HepG2 (cell line): ENCODE measurements at regions not wholly inside any gene's neighbourhood (a gene's known extent, or its start where the extent isn't known, plus 50 kb on each side); places are given as distances from the start of the nearest gene placed in this dataset.

Experiments
- ATAC-seq: fragments of 200-7000 bp; cut with Tn5 transposase; 3 replicates; pipeline ENCODE4 v1.9.1; 2020; ENCODE audit warnings: mild to moderate bottlenecking, moderate library complexity
- BruUV-seq: library from RNA; stranded (reverse); fragments of 400-500 nt; replicated peaks from 2 replicates; lab custom pipeline; 2021; lab: Mats Ljungman, UMichigan
- CTCF ChIA-PET: fragments of 300-600 bp; formaldehyde crosslinking; extraction: SDS; loops from one replicate; lab custom pipeline; 2021; ENCODE audit warnings: low total read pairs, inconsistent platforms, low intra/inter-chr PET ratio; lab: Yijun Ruan, JAX
- POLR2A ChIA-PET: fragments of 350-600 bp; sonication (Branson Sonifier 250); formaldehyde crosslinking; loops from one replicate; lab custom pipeline; 2020; ENCODE audit warnings: antibody characterized with exemption, inconsistent platforms; lab: Yijun Ruan, JAX
- DNase-seq: peaks from one replicate; pipeline ENCODE4 v3.0.0-alpha.2; 2015; ENCODE audit warnings: low spot score
- FAIRE-seq: peaks from 3 replicates; lab custom pipeline; 2011; peaks lifted over from hg19 to GRCh38; lab: Jason Lieb, UNC
- H2AFZ ChIP-seq: one replicate; pipeline ENCODE4 v1.6.1; 2011; ENCODE audit warnings: low read length, inconsistent platforms
- H3K27ac ChIP-seq: fragments of 300-600 bp; 3 replicates; pipeline ENCODE4 v1.8.0; 2011; ENCODE audit warnings: mixed run types, mild to moderate bottlenecking, mixed read lengths, low read length, inconsistent platforms; ENCODE audit not compliant: insufficient read depth; ENCODE audit errors: extremely low read length
- H3K27me3 ChIP-seq, 2 experiments: fragments of 200-600 bp in 1 of 2; 2 replicates in 1 of 2; 3 replicates in 1 of 2; pipeline versions ENCODE4 v1.6.0 to v1.8.0; 2011; ENCODE audit warnings: low read length in 2 of 2, mild to moderate bottlenecking in 2 of 2, moderate library complexity in 2 of 2, inconsistent platforms in 1 of 2; ENCODE audit not compliant: insufficient read depth in 2 of 2, control insufficient read depth in 1 of 2
- H3K36me3 ChIP-seq, 2 experiments: fragments of 200-600 bp in 1 of 2; replicated peaks in 1 of 2; 2 replicates in 1 of 2; 3 replicates in 1 of 2; pipeline versions ENCODE4 v1.5.1 to v1.8.0; 2011; ENCODE audit warnings: low read length in 2 of 2, inconsistent platforms in 1 of 2; ENCODE audit not compliant: insufficient read depth in 2 of 2, control insufficient read depth in 1 of 2
- H3K4me1 ChIP-seq: 2 replicates; pipeline ENCODE4 v1.5.1; 2012; ENCODE audit warnings: low read length, inconsistent platforms; ENCODE audit not compliant: insufficient read depth
- H3K4me2 ChIP-seq: 2 replicates; pipeline ENCODE4 v1.6.0; 2011; ENCODE audit warnings: low read depth, low read length, inconsistent platforms
- H3K4me3 ChIP-seq, 3 experiments: fragments of 200-600 bp in 1 of 3; sonication (generic), shearing (Covaris generic) in 1 of 3; replicated peaks in 1 of 3; 2 replicates each; pipeline ENCODE4 v1.5.1; 2011 to 2016; ENCODE audit warnings: low read length in 3 of 3, inconsistent platforms in 2 of 3, low read depth in 2 of 3, mild to moderate bottlenecking in 2 of 3, control low read depth in 1 of 3, mixed read lengths in 1 of 3; ENCODE audit not compliant: insufficient read depth in 1 of 3
- H3K79me2 ChIP-seq: one replicate; pipeline ENCODE4 v1.6.1; 2011; ENCODE audit warnings: low read length, inconsistent platforms; ENCODE audit not compliant: insufficient read depth
- H3K9ac ChIP-seq: 2 replicates; pipeline ENCODE4 v1.6.0; 2011; ENCODE audit warnings: mild to moderate bottlenecking, low read depth, low read length, inconsistent platforms; ENCODE audit not compliant: insufficient read depth
- H3K9me3 ChIP-seq: 2 replicates; pipeline ENCODE4 v1.5.1; 2012; ENCODE audit warnings: mild to moderate bottlenecking, low read length
- H4K20me1 ChIP-seq: 2 replicates; pipeline ENCODE4 v1.6.0; 2011; ENCODE audit warnings: inconsistent platforms, mild to moderate bottlenecking, low read length, moderate library complexity; ENCODE audit not compliant: insufficient read depth
- HOXD1 ChIP-seq: sonication (generic); formaldehyde crosslinking; IDR thresholded peaks from 2 replicates; pipeline ENCODE4 v1.5.0; 2020; ENCODE audit warnings: missing genetic modification reagents
- MTA3 ChIP-seq: sonication (generic); formaldehyde crosslinking; IDR thresholded peaks from 2 replicates; pipeline ENCODE4 v1.4.0; 2020; ENCODE audit warnings: missing genetic modification reagents
- NCOA1 ChIP-seq: sonication (generic); formaldehyde crosslinking; IDR thresholded peaks from 2 replicates; pipeline ENCODE4 v1.9.0; 2021; ENCODE audit warnings: missing genetic modification reagents
- NFIB ChIP-seq: sonication (generic); formaldehyde crosslinking; IDR thresholded peaks from 2 replicates; pipeline ENCODE4 v1.9.0; 2021; ENCODE audit warnings: missing genetic modification reagents, mild to moderate bottlenecking, borderline replicate concordance
- RBFOX2 ChIP-seq: fragments of 200-400 bp; formaldehyde crosslinking; IDR thresholded peaks from 2 replicates; pipeline ENCODE4 v1.6.1; 2017; ENCODE audit warnings: low read depth, mild to moderate bottlenecking, low read length
- RBM22 ChIP-seq: fragments of 200-400 bp; formaldehyde crosslinking; optimal IDR thresholded peaks from 2 replicates; pipeline ENCODE3; 2017; ENCODE audit warnings: mild to moderate bottlenecking, low read length, moderate library complexity
- REST ChIP-seq, 2 experiments: IDR thresholded peaks; 2 replicates each; pipeline ENCODE4 v1.6.1; 2011 to 2012; ENCODE audit warnings: low read length in 2 of 2, borderline replicate concordance in 1 of 2, low read depth in 1 of 2, mild to moderate bottlenecking in 1 of 2, moderate library complexity in 1 of 2
- TAF15 ChIP-seq: fragments of 200-400 bp; formaldehyde crosslinking; IDR thresholded peaks from one replicate; pipeline ENCODE4 v1.6.1; 2018; ENCODE audit warnings: mild to moderate bottlenecking, low read depth, low read length; ENCODE audit not compliant: poor library complexity, severe bottlenecking
- ZEB1 ChIP-seq: IDR thresholded peaks from 2 replicates; pipeline ENCODE4 v1.6.1; 2012; ENCODE audit warnings: mild to moderate bottlenecking, low read depth, inconsistent platforms; ENCODE audit not compliant: insufficient replicate concordance
- ZNF20 ChIP-seq: sonication (generic); formaldehyde crosslinking; IDR thresholded peaks from 2 replicates; pipeline ENCODE4 v1.4.0; 2020; ENCODE audit warnings: mild to moderate bottlenecking, moderate library complexity, missing genetic modification reagents
- WGBS: methylation state at CpG from one replicate; pipeline ENCODE4 v1.1.6; 2017; ENCODE audit warnings: low lambda C conversion rate; 5-methylcytosine and 5-hydroxymethylcytosine counted together
- in situ Hi-C: cut with HindIII; loops from 2 replicates; pipeline ENCODE4 v1.10.0; 2017; ENCODE audit warnings: low pct_unique_long_range_greater_than_20kb; ENCODE audit not compliant: extremely low pct_ligation_motif_present
- intact Hi-C: fragments of 100-400 bp; cut with micrococcal nuclease; formaldehyde crosslinking; loops from one replicate; pipeline ENCODE4 v1.10.0; 2022; ENCODE audit not compliant: unreplicated experiment
- TF ChIP-seq, protein P1 (sequence below): sonication (generic); formaldehyde crosslinking; IDR thresholded peaks from 2 replicates; pipeline ENCODE4 v1.5.0; 2020; ENCODE audit warnings: missing genetic modification reagents
- TF ChIP-seq, protein P2 (sequence below): sonication (generic); formaldehyde crosslinking; IDR thresholded peaks from 2 replicates; pipeline ENCODE4 v1.5.1; 2020; ENCODE audit warnings: mild to moderate bottlenecking, moderate library complexity, missing genetic modification reagents
- TF ChIP-seq, protein P3 (sequence below): sonication (generic); formaldehyde crosslinking; IDR thresholded peaks from 2 replicates; pipeline ENCODE4 v1.4.0; 2020; ENCODE audit warnings: mild to moderate bottlenecking, missing genetic modification reagents, borderline replicate concordance

DNA sequence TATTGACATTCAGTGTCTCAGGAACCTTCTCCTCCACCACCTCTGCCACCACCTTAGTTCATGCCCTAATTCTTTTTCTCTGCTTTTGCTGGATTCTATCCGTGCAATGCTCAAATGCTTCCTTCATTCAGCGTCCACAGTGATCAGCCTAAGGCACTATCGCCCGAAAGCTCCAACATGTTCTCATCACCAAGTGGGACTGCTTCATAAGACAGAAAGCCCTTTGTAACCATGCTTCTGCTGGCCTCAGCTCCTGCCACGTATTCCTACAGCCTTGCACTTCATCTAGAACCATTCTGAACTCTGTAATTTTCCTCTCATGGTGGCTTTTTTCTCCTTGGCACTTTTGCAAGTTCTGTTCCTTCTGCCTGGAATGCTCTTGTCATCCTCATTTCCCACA lies 222.9 kb downstream of the HNMT start:
- H3K27me3 ChIP-seq = no peaks in the 10 kb centered on the region
- no peak overlapping the region for H3K9ac ChIP-seq
- TF ChIP-seq, protein P1, sequence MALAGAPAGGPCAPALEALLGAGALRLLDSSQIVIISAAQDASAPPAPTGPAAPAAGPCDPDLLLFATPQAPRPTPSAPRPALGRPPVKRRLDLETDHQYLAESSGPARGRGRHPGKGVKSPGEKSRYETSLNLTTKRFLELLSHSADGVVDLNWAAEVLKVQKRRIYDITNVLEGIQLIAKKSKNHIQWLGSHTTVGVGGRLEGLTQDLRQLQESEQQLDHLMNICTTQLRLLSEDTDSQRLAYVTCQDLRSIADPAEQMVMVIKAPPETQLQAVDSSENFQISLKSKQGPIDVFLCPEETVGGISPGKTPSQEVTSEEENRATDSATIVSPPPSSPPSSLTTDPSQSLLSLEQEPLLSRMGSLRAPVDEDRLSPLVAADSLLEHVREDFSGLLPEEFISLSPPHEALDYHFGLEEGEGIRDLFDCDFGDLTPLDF = no peak
- TF ChIP-seq, protein P2, sequence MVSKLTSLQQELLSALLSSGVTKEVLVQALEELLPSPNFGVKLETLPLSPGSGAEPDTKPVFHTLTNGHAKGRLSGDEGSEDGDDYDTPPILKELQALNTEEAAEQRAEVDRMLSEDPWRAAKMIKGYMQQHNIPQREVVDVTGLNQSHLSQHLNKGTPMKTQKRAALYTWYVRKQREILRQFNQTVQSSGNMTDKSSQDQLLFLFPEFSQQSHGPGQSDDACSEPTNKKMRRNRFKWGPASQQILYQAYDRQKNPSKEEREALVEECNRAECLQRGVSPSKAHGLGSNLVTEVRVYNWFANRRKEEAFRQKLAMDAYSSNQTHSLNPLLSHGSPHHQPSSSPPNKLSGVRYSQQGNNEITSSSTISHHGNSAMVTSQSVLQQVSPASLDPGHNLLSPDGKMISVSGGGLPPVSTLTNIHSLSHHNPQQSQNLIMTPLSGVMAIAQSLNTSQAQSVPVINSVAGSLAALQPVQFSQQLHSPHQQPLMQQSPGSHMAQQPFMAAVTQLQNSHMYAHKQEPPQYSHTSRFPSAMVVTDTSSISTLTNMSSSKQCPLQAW (CRISPR knock-in tag) = no peak
- no peak for TF ChIP-seq MTA3 (CRISPR knock-in tag)
- no peak for TF ChIP-seq NFIB (CRISPR knock-in tag)
- no peak for TF ChIP-seq TAF15
- TF ChIP-seq HOXD1 = no peak
- TF ChIP-seq ZNF20 (CRISPR knock-in tag) = no peak
- TF ChIP-seq RBFOX2 = no peak
- TF ChIP-seq, protein P3, sequence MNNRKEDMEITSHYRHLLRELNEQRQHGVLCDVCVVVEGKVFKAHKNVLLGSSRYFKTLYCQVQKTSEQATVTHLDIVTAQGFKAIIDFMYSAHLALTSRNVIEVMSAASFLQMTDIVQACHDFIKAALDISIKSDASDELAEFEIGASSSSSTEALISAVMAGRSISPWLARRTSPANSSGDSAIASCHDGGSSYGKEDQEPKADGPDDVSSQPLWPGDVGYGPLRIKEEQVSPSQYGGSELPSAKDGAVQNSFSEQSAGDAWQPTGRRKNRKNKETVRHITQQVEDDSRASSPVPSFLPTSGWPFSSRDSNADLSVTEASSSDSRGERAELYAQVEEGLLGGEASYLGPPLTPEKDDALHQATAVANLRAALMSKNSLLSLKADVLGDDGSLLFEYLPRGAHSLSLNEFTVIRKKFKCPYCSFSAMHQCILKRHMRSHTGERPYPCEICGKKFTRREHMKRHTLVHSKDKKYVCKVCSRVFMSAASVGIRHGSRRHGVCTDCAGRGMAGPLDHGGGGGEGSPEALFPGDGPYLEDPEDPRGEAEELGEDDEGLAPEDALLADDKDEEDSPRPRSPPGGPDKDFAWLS (CRISPR knock-in tag) = no peak
- no peak for TF ChIP-seq ZEB1
- TF ChIP-seq NCOA1 (CRISPR knock-in tag) = no peak
- TF ChIP-seq REST (IDR thresholded peaks at IDR 0.05; ENCODE audit: borderline replicate concordance in 1 of 2, low read depth in 1 of 2, low read length in 2 of 2) = no peak
- TF ChIP-seq RBM22 = no peak
- no peaks in the 10 kb centered on the region for H3K36me3 ChIP-seq
- no peak overlapping the region for H3K27ac ChIP-seq
- intact Hi-C loops (no loop called here), in situ Hi-C loops (no loop called here)
- WGBS = 68% methylated on average over 5 of the region's 5 CpGs
- no peak overlapping the region for H3K4me3 ChIP-seq
- peaks cover 11% of the 10 kb centered on the region for H3K4me1 ChIP-seq
- no peak overlapping the region for H2AFZ ChIP-seq
- no TSS peak for BruUV-seq
- POLR2A ChIA-PET = no interaction called here
- 0 out of 3 replicates have a peak, but pooled peaks have one; percentile 28 for ATAC-seq
- FAIRE-seq = no peak
- no peaks in the 10 kb centered on the region for H3K79me2 ChIP-seq
- CTCF ChIA-PET = no interaction called here
- H3K4me2 ChIP-seq = no peak overlapping the region
- H3K9me3 ChIP-seq = no peaks in the 10 kb centered on the region
- H4K20me1 ChIP-seq = no peaks in the 10 kb centered on the region
- no peak for DNase-seq
